Panc1 (cell line): ENCODE measurements at regions not wholly inside any gene's neighbourhood (a gene's known extent, or its start where the extent isn't known, plus 50 kb on each side); places are given as distances from the start of the nearest gene placed in this dataset.

Source experiments
- ATAC-seq: fragments of 200-7000 bp; cut with Tn5 transposase; 2 replicates; pipeline ENCODE4 v1.9.1; 2020; ENCODE audit warnings: mild to moderate bottlenecking, moderate library complexity
- BruUV-seq: library from RNA; stranded (reverse); fragments of 400-500 nt; replicated peaks from 2 replicates; lab custom pipeline; 2021; lab: Mats Ljungman, UMichigan
- CTCF ChIA-PET: fragments of 300-600 bp; sonication (Branson Sonifier 250); formaldehyde crosslinking; loops from one replicate; lab custom pipeline; 2022; ENCODE audit warnings: antibody characterized with exemption; lab: Charles Lee
- POLR2A ChIA-PET: fragments of 300-600 bp; sonication (Branson Sonifier 250); formaldehyde crosslinking; loops from one replicate; lab custom pipeline; 2022; ENCODE audit warnings: antibody characterized with exemption; lab: Charles Lee
- DNase-seq: peaks from one replicate; pipeline ENCODE4 v3.0.0-alpha.2; 2010; ENCODE audit warnings: low read depth, low spot score
- H3K27ac ChIP-seq: 2 replicates; pipeline ENCODE4 v1.5.1; 2011; ENCODE audit warnings: mild to moderate bottlenecking, low read length, inconsistent platforms
- H3K27me3 ChIP-seq: fragments of 200-500 bp; sonication (Bioruptor generic); 2 replicates; pipeline ENCODE4 v1.6.0; 2014; ENCODE audit warnings: low read length, inconsistent platforms; ENCODE audit not compliant: control insufficient read depth, insufficient read depth
- H3K36me3 ChIP-seq: fragments of 200-500 bp; sonication (Bioruptor generic); 2 replicates; pipeline ENCODE4 v1.5.1; 2014; ENCODE audit warnings: inconsistent platforms, mild to moderate bottlenecking, low read length, moderate library complexity; ENCODE audit not compliant: control insufficient read depth, insufficient read depth
- H3K4me1 ChIP-seq: 2 replicates; pipeline ENCODE4 v1.5.1; 2011; ENCODE audit warnings: inconsistent platforms, mild to moderate bottlenecking, low read length, moderate library complexity; ENCODE audit not compliant: control insufficient read depth, insufficient read depth
- H3K4me3 ChIP-seq, 2 experiments: 2 replicates each; pipeline ENCODE4 v1.5.1; 2011 to 2012; ENCODE audit warnings: low read depth in 2 of 2, low read length in 2 of 2, mild to moderate bottlenecking in 2 of 2, inconsistent platforms in 1 of 2, moderate library complexity in 1 of 2
- H3K9me3 ChIP-seq: fragments of 200-500 bp; sonication (Bioruptor generic); 2 replicates; pipeline ENCODE4 v1.5.1; 2014; ENCODE audit warnings: low read depth, mild to moderate bottlenecking, inconsistent platforms, low read length, moderate library complexity; ENCODE audit not compliant: control insufficient read depth, insufficient read depth
- POLR2AphosphoS5 ChIP-seq: IDR thresholded peaks from 2 replicates; pipeline ENCODE4 v1.6.1; 2012; ENCODE audit warnings: mild to moderate bottlenecking, low read depth, low read length, moderate library complexity
- SIN3A ChIP-seq: IDR thresholded peaks from 2 replicates; pipeline ENCODE4 v1.6.1; 2012; ENCODE audit warnings: low read depth, mild to moderate bottlenecking, low read length, moderate library complexity, borderline replicate concordance; ENCODE audit not compliant: insufficient read depth
- TCF7L2 ChIP-seq: IDR thresholded peaks from 2 replicates; pipeline ENCODE4 v1.6.1; 2011; ENCODE audit warnings: mild to moderate bottlenecking, low read depth, low read length, inconsistent platforms
- in situ Hi-C: cut with HindIII; loops from 2 replicates; pipeline ENCODE4 v1.10.0; 2016; ENCODE audit warnings: low sequenced_read_pairs, low pct_unique_long_range_greater_than_20kb
- intact Hi-C: fragments of 100-400 bp; cut with micrococcal nuclease; formaldehyde crosslinking; loops from one replicate; pipeline ENCODE4 v1.10.0; 2022; ENCODE audit not compliant: unreplicated experiment
- TF ChIP-seq, protein P1 (sequence below): fragments of 450-650 bp; IDR thresholded peaks from 2 replicates; pipeline ENCODE4 v1.5.1; 2017; ENCODE audit warnings: mild to moderate bottlenecking
- TF ChIP-seq, protein P2 (sequence below), 2 experiments: IDR thresholded peaks; 2 replicates each; pipeline ENCODE4 v1.6.1; 2011 to 2012; ENCODE audit warnings: low read depth in 2 of 2, control low read depth in 1 of 2, low read length in 1 of 2, mild to moderate bottlenecking in 1 of 2, moderate library complexity in 1 of 2; ENCODE audit not compliant: insufficient read depth in 1 of 2

DNA sequence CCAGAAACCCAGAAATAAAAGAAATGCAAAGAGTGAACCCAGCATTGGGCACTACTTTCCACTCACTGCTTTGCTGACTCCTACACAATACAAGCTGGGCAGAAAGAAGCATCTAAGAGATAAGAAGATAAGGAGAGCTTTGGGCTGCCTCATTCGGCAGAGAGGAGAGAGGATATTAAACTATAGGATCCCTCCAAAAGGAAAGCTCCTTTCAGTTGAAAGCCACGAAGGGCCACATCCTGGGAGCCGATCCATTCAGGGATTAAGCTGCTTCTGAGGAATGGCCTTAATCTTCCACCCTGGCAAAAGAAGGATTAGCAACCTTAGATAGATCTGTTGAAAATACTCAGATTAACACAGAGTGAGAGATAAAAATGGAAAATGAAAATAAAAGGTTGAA is 274.9 kb upstream of the PPP2R3A start:
- Histone ChIP-seq H3K4me3 (no peak overlapping the region), H3K27me3 (no peaks in the 10 kb centered on the region), H3K4me1 (no peaks in the 10 kb centered on the region), H3K36me3 (no peaks in the 10 kb centered on the region), H3K9me3 (no peaks in the 10 kb centered on the region), H3K27ac (no peak overlapping the region)
- BruUV-seq, result no TSS peak
- in situ Hi-C loops, result no loop called here
- no peak for ATAC-seq
- intact Hi-C loops, result no loop called here
- POLR2A ChIA-PET, result no interaction called here
- CTCF ChIA-PET, result no interaction called here
- TF ChIP-seq SIN3A, result no peak
- TF ChIP-seq, protein P1, sequence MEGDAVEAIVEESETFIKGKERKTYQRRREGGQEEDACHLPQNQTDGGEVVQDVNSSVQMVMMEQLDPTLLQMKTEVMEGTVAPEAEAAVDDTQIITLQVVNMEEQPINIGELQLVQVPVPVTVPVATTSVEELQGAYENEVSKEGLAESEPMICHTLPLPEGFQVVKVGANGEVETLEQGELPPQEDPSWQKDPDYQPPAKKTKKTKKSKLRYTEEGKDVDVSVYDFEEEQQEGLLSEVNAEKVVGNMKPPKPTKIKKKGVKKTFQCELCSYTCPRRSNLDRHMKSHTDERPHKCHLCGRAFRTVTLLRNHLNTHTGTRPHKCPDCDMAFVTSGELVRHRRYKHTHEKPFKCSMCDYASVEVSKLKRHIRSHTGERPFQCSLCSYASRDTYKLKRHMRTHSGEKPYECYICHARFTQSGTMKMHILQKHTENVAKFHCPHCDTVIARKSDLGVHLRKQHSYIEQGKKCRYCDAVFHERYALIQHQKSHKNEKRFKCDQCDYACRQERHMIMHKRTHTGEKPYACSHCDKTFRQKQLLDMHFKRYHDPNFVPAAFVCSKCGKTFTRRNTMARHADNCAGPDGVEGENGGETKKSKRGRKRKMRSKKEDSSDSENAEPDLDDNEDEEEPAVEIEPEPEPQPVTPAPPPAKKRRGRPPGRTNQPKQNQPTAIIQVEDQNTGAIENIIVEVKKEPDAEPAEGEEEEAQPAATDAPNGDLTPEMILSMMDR, result no peak
- TF ChIP-seq, protein P2, sequence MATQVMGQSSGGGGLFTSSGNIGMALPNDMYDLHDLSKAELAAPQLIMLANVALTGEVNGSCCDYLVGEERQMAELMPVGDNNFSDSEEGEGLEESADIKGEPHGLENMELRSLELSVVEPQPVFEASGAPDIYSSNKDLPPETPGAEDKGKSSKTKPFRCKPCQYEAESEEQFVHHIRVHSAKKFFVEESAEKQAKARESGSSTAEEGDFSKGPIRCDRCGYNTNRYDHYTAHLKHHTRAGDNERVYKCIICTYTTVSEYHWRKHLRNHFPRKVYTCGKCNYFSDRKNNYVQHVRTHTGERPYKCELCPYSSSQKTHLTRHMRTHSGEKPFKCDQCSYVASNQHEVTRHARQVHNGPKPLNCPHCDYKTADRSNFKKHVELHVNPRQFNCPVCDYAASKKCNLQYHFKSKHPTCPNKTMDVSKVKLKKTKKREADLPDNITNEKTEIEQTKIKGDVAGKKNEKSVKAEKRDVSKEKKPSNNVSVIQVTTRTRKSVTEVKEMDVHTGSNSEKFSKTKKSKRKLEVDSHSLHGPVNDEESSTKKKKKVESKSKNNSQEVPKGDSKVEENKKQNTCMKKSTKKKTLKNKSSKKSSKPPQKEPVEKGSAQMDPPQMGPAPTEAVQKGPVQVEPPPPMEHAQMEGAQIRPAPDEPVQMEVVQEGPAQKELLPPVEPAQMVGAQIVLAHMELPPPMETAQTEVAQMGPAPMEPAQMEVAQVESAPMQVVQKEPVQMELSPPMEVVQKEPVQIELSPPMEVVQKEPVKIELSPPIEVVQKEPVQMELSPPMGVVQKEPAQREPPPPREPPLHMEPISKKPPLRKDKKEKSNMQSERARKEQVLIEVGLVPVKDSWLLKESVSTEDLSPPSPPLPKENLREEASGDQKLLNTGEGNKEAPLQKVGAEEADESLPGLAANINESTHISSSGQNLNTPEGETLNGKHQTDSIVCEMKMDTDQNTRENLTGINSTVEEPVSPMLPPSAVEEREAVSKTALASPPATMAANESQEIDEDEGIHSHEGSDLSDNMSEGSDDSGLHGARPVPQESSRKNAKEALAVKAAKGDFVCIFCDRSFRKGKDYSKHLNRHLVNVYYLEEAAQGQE (IDR thresholded peaks at IDR 0.05; ENCODE audit: insufficient read depth in 1 of 2, low read depth in 2 of 2, low read length in 1 of 2), result no peak
- no peak for TF ChIP-seq TCF7L2
- TF ChIP-seq POLR2AphosphoS5, result no peak
- no peak for DNase-seq

DNA sequence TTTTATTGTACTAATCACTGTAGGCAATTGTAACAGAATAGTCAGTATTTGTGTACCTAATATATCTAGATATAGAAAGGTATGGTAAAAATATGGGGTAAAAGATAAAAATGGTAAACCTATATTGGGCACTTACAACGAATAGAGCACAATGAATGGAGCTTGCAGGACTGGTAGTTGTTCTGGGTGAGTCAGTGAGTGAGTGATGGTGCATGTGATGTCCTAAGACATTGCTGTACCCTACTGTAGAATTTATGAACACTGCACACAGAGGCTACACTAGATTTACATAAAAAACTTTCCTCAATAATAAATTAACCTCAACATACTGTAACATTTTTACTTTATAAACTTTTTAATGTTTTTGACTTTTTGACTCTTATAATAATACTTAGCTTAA is 274.3 kb upstream of the PPP2R3A start:
- DNase-seq (no peak), ATAC-seq (no peak)
- TF ChIP-seq TCF7L2, result no peak
- Histone ChIP-seq H3K4me1 (no peaks in the 10 kb centered on the region), H3K27me3 (no peaks in the 10 kb centered on the region), H3K36me3 (no peaks in the 10 kb centered on the region), H3K4me3 (no peak overlapping the region), H3K27ac (no peak overlapping the region), H3K9me3 (no peaks in the 10 kb centered on the region)
- POLR2A ChIA-PET, result no interaction called here
- in situ Hi-C loops, result no loop called here
- intact Hi-C loops, result no loop called here
- CTCF ChIA-PET, result no interaction called here
- no TSS peak for BruUV-seq

DNA sequence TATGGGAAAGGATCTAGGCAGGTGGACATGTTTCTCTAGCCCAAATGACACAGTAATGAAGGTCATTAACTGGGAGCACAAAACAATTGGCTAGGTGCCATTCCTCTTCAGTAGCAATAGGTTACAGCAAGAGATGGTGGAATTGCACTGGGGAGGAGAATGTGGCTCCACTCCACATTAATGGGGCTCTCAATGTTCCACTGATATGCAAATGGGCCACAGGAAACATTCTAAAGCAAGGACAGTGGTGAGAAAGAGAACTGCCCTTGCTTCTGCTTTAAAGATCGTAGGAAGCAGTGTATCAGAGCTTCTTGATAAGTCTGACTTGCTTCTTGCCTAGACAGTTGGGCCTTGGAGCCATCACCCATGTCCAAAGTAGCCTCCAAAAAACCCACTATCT is 271.4 kb upstream of the PPP2R3A start:
- POLR2A ChIA-PET, result no interaction called here
- no peak overlapping the region for H3K27ac ChIP-seq
- no peaks in the 10 kb centered on the region for H3K36me3 ChIP-seq
- H3K4me3 ChIP-seq, result no peak overlapping the region
- TF ChIP-seq SIN3A, result no peak
- TF ChIP-seq, protein P2 (IDR thresholded peaks at IDR 0.05; ENCODE audit: insufficient read depth in 1 of 2, low read depth in 2 of 2, low read length in 1 of 2), result no peak
- TF ChIP-seq, protein P1, result no peak
- TF ChIP-seq POLR2AphosphoS5, result no peak
- TF ChIP-seq TCF7L2, result no peak
- CTCF ChIA-PET, result no interaction called here
- no TSS peak for BruUV-seq
- H3K27me3 ChIP-seq, result no peaks in the 10 kb centered on the region
- in situ Hi-C loops, result no loop called here
- ATAC-seq (no peak), DNase-seq (no peak)
- no peaks in the 10 kb centered on the region for H3K4me1 ChIP-seq
- intact Hi-C loops, result no loop called here
- H3K9me3 ChIP-seq, result no peaks in the 10 kb centered on the region
